K562 (cell line): ENCODE measurements at regions not wholly inside any gene's neighbourhood (a gene's known extent, or its start where the extent isn't known, plus 50 kb on each side); places are given as distances from the start of the nearest gene placed in this dataset.

Experiments used
- ATAC-seq: fragments of 200-7000 bp; cut with Tn5 transposase; 3 replicates; pipeline ENCODE4 v1.9.1; 2020; ENCODE audit warnings: moderate library complexity
- BruUV-seq: library from RNA; stranded (reverse); fragments of 400-500 nt; replicated peaks from 2 replicates; lab custom pipeline; 2021; lab: Mats Ljungman, UMichigan
- CTCF ChIA-PET: fragments of 300-600 bp; formaldehyde crosslinking; extraction: SDS; loops from one replicate; lab custom pipeline; 2021; ENCODE audit warnings: low intra/inter-chr PET ratio; lab: Yijun Ruan, JAX
- POLR2A ChIA-PET: fragments of 300-600, 350-650 bp; sonication (Branson Sonifier 250); formaldehyde crosslinking; extraction: SDS; loops from one replicate; lab custom pipeline; 2021; ENCODE audit warnings: antibody characterized with exemption, inconsistent platforms; lab: Yijun Ruan, JAX
- DNase-seq, 4 experiments: peaks; one replicate each; pipeline versions ENCODE4 v3.0.0 to v3.0.0-alpha.2; 2011 to 2018; ENCODE audit warnings: low spot score in 3 of 4, mixed read lengths in 3 of 4; ENCODE audit errors: extremely low read depth in 1 of 4
- FAIRE-seq: peaks from 2 replicates; lab custom pipeline; 2011; peaks lifted over from hg19 to GRCh38; lab: Jason Lieb, UNC
- H2AFZ ChIP-seq: 2 replicates; pipeline ENCODE4 v1.6.0; 2011; ENCODE audit warnings: low read depth, low read length, control low read depth, inconsistent platforms
- H3K27ac ChIP-seq: fragments of 200-600 bp; 3 replicates; pipeline ENCODE4 v1.8.0; 2011; ENCODE audit warnings: low read depth, mild to moderate bottlenecking, control low read depth, inconsistent platforms, low read length, moderate library complexity, mixed read lengths; ENCODE audit errors: extremely low read depth
- H3K27me3 ChIP-seq, 2 experiments: fragments of 300-600 bp in 1 of 2; 2 replicates in 1 of 2; 3 replicates in 1 of 2; pipeline versions ENCODE4 v1.6.0 to v1.8.0; 2011; ENCODE audit warnings: inconsistent platforms in 2 of 2, low read length in 2 of 2, mild to moderate bottlenecking in 1 of 2, mixed read lengths in 1 of 2, moderate library complexity in 1 of 2; ENCODE audit not compliant: control insufficient read depth in 2 of 2, insufficient read depth in 2 of 2
- H3K36me3 ChIP-seq: fragments of 300-600 bp; 3 replicates; pipeline ENCODE4 v1.8.0; 2011; ENCODE audit warnings: mild to moderate bottlenecking, low read length, inconsistent platforms; ENCODE audit not compliant: control insufficient read depth, insufficient read depth
- H3K4me1 ChIP-seq, 2 experiments: fragments of 200-600 bp in 1 of 2; replicated peaks in 1 of 2; 2 replicates in 1 of 2; 3 replicates in 1 of 2; pipeline versions ENCODE4 v1.5.1 to v1.8.0; 2011; ENCODE audit warnings: inconsistent platforms in 2 of 2, low read length in 2 of 2, mild to moderate bottlenecking in 1 of 2, mixed read lengths in 1 of 2, moderate library complexity in 1 of 2; ENCODE audit not compliant: control insufficient read depth in 2 of 2, insufficient read depth in 2 of 2
- H3K4me2 ChIP-seq: 2 replicates; pipeline ENCODE4 v1.6.1; 2011; ENCODE audit warnings: low read length, control low read depth, inconsistent platforms, mixed read lengths; ENCODE audit not compliant: insufficient read depth
- H3K4me3 ChIP-seq: fragments of 200-600 bp; sonication (generic), shearing (Covaris generic); 2 replicates; pipeline ENCODE4 v1.5.1; 2016; ENCODE audit warnings: control low read depth, inconsistent platforms
- H3K79me2 ChIP-seq: fragments of 200-600 bp; 3 replicates; pipeline ENCODE4 v1.8.0; 2011; ENCODE audit warnings: low read length, inconsistent platforms; ENCODE audit not compliant: control insufficient read depth, insufficient read depth
- H3K9ac ChIP-seq, 2 experiments: 2 replicates each; pipeline versions ENCODE4 v1.6.0 to v1.6.1; 2011; ENCODE audit warnings: low read depth in 2 of 2, low read length in 2 of 2, control low read depth in 1 of 2, inconsistent platforms in 1 of 2, mild to moderate bottlenecking in 1 of 2, mixed read lengths in 1 of 2; ENCODE audit not compliant: insufficient read depth in 1 of 2
- H3K9me1 ChIP-seq: one replicate; pipeline ENCODE4 v1.6.0; 2011; ENCODE audit warnings: inconsistent platforms, mild to moderate bottlenecking, low read length, moderate library complexity; ENCODE audit not compliant: control insufficient read depth, insufficient read depth
- H3K9me3 ChIP-seq: replicated peaks from 2 replicates; pipeline ENCODE4 v1.5.1; 2011; ENCODE audit warnings: low read depth, low read length, inconsistent platforms; ENCODE audit not compliant: control insufficient read depth, insufficient read depth
- H4K20me1 ChIP-seq: replicated peaks from 2 replicates; pipeline ENCODE4 v1.6.1; 2011; ENCODE audit warnings: low read length, inconsistent platforms, mixed read lengths; ENCODE audit not compliant: control insufficient read depth, insufficient read depth
- BDP1 ChIP-seq: IDR thresholded peaks from 3 replicates; pipeline ENCODE4 v1.6.1; 2011; ENCODE audit not compliant: insufficient read length, insufficient read depth
- BRD9 ChIP-seq: fragments of 450-650 bp; IDR thresholded peaks from 2 replicates; pipeline ENCODE4 v1.6.1; 2018; ENCODE audit warnings: low read depth; ENCODE audit not compliant: partially characterized antibody
- CBX2 ChIP-seq: fragments of 200-600 bp; sonication (generic); IDR thresholded peaks from one replicate; pipeline ENCODE4 v1.6.1; 2012; ENCODE audit warnings: mild to moderate bottlenecking, low read length, inconsistent platforms; ENCODE audit not compliant: insufficient read depth, poor library complexity, severe bottlenecking
- CTBP1 ChIP-seq: fragments of 450-650 bp; IDR thresholded peaks from 2 replicates; pipeline ENCODE4 v1.6.1; 2016; ENCODE audit warnings: borderline replicate concordance
- DMBX1 ChIP-seq: fragments of 250-450 bp; sonication (Bioruptor Pico); IDR thresholded peaks from 2 replicates; pipeline ENCODE4 v1.8.0; 2022; ENCODE audit warnings: inconsistent platforms, mild to moderate bottlenecking, moderate library complexity, borderline replicate concordance
- ESRRB ChIP-seq: fragments of 250-450 bp; sonication (Bioruptor Pico); IDR thresholded peaks from 2 replicates; pipeline ENCODE4 v1.5.0; 2020; ENCODE audit warnings: mild to moderate bottlenecking, moderate library complexity, borderline replicate concordance
- GATA2 ChIP-seq: sonication (generic); formaldehyde crosslinking; IDR thresholded peaks from 2 replicates; pipeline ENCODE4 v1.4.0; 2020; ENCODE audit warnings: mild to moderate bottlenecking, missing genetic modification reagents
- HDGF ChIP-seq: fragments of 450-650 bp; IDR thresholded peaks from 2 replicates; pipeline ENCODE4 v1.6.1; 2016
- KLF1 ChIP-seq: fragments of 450-650 bp; IDR thresholded peaks from 2 replicates; pipeline ENCODE4 v1.6.1; 2016; ENCODE audit warnings: missing genetic modification characterization, missing compliant biosample characterization
- MED1 ChIP-seq: sonication (generic); formaldehyde crosslinking; IDR thresholded peaks from 2 replicates; pipeline ENCODE4 v1.8.1; 2023; ENCODE audit warnings: missing genetic modification reagents, borderline replicate concordance
- MEF2D ChIP-seq: conservative IDR thresholded peaks from 2 replicates; pipeline ENCODE4 v1.6.1; 2016; ENCODE audit warnings: low read depth, missing genetic modification characterization, missing compliant biosample characterization
- NEUROD1 ChIP-seq: fragments of 150-350 bp; IDR thresholded peaks from 2 replicates; pipeline ENCODE4 v1.6.1; 2014; ENCODE audit warnings: borderline replicate concordance, low read length, low read depth; ENCODE audit not compliant: partially characterized antibody
- POLR3A ChIP-seq: IDR thresholded peaks from 2 replicates; pipeline ENCODE4 v1.6.1; 2011; ENCODE audit warnings: borderline replicate concordance, mild to moderate bottlenecking, moderate library complexity; ENCODE audit not compliant: insufficient read length, insufficient read depth; ENCODE audit errors: extremely low read depth
- RBM39 ChIP-seq: fragments of 200-400 bp; formaldehyde crosslinking; optimal IDR thresholded peaks from 2 replicates; pipeline ENCODE3; 2018; ENCODE audit warnings: low read depth, low read length
- RFX5 ChIP-seq: IDR thresholded peaks from 2 replicates; pipeline ENCODE4 v1.6.1; 2011; ENCODE audit warnings: low read depth, mild to moderate bottlenecking, improper control_type of control experiment, low read length
- SMARCA5 ChIP-seq: fragments of 450-650 bp; IDR thresholded peaks from 2 replicates; pipeline ENCODE4 v1.6.1; 2016
- SNRNP70 ChIP-seq: fragments of 200-400 bp; formaldehyde crosslinking; optimal IDR thresholded peaks from 2 replicates; pipeline ENCODE3; 2017; ENCODE audit warnings: low read depth, low read length
- TAF15 ChIP-seq: fragments of 200-400 bp; formaldehyde crosslinking; IDR thresholded peaks from 2 replicates; pipeline ENCODE4 v1.6.1; 2017; ENCODE audit warnings: mild to moderate bottlenecking, low read depth, low read length, moderate library complexity
- TBL1XR1 ChIP-seq, 2 experiments: IDR thresholded peaks; 2 replicates each; pipeline ENCODE4 v1.6.1; 2012; ENCODE audit warnings: improper control_type of control experiment in 2 of 2, low read length in 2 of 2, mild to moderate bottlenecking in 1 of 2
- TFAM ChIP-seq: fragments of 250-450 bp; sonication (Bioruptor Pico); conservative IDR thresholded peaks from 2 replicates; pipeline ENCODE4 v1.5.0; 2021; ENCODE audit warnings: mild to moderate bottlenecking, moderate library complexity
- ZBTB17 ChIP-seq: fragments of 450-650 bp; formaldehyde crosslinking; IDR thresholded peaks from 2 replicates; pipeline ENCODE4 v1.4.0; 2020; ENCODE audit warnings: mild to moderate bottlenecking
- ZNF253 ChIP-seq: fragments of 250-450 bp; sonication (Bioruptor Pico); conservative IDR thresholded peaks from 2 replicates; pipeline ENCODE4 v1.6.1; 2021; ENCODE audit warnings: mild to moderate bottlenecking
- ZNF384 ChIP-seq: IDR thresholded peaks from 2 replicates; pipeline ENCODE4 v1.6.1; 2012; ENCODE audit warnings: low read depth, low read length, improper control_type of control experiment
- ZNF41 ChIP-seq: fragments of 250-450 bp; sonication (Bioruptor Pico); conservative IDR thresholded peaks from 2 replicates; pipeline ENCODE4 v1.4.0; 2020; ENCODE audit warnings: mild to moderate bottlenecking
- WGBS: fragments of 100-300 bp; shearing (Covaris generic); methylation state at CpG from one replicate; pipeline ENCODE4 v1.1.6; 2016; ENCODE audit warnings: low coverage, mixed read lengths; ENCODE audit not compliant: insufficient coverage; ENCODE audit errors: missing lambda C conversion rate; 5-methylcytosine and 5-hydroxymethylcytosine counted together
- in situ Hi-C: fragments of 300-500 bp; cut with MboI; formaldehyde crosslinking; loops from 4 replicates; pipeline ENCODE4 v1.15.0; 2018; ENCODE audit warnings: inconsistent platforms, mixed read lengths
- intact Hi-C: fragments of 100-400 bp; cut with micrococcal nuclease; formaldehyde crosslinking; loops from 2 replicates; pipeline ENCODE4 v1.14.2; 2022
- TF ChIP-seq, protein P1 (sequence below): fragments of 250-450 bp; sonication (Bioruptor Pico); IDR thresholded peaks from 2 replicates; pipeline ENCODE4 v1.4.0; 2020

DNA sequence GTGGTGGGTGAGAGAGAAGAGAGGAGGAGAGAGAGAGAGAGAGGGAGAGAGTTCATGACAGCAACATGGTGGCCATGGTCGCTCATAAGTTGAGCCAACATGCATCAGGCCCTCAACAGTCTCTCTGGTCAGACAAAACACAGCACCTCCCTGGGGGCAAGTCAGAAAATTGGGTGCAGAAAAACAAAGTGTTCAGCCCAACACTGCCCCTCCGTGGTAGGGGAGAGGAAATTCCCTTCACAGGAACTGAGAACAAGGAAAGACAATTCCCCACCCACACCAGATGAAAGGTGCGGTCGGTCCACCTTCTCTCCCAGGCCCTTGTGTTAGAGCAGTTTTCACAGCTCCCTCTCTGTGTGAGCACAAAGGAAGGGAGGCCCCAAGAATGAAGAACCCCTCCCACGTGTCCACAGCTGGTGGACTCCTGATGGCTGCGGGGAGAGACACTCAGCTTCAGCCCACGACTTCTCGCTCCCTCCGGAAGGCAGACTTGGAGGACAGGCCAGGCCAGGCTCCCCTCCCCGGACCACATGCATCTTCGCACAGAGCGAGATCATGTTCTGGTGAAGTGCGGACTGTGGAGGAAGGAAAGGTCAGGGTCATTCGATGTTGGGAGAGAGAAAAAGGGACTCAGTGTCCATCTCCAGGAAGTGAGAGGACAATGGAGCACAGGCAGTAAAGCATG is 181.7 kb downstream of the ANAPC1 start (continued):
- TF ChIP-seq GATA2 = no peak
- TF ChIP-seq ZNF384 = no peak
- TF ChIP-seq HDGF = 0 out of 2 replicates have a peak, but pooled peaks have one; percentile 63
- peak; percentile 60 for TF ChIP-seq BRD9
- TF ChIP-seq BDP1 = no peak
- no peak for TF ChIP-seq SMARCA5
- TF ChIP-seq TBL1XR1 (IDR thresholded peaks at IDR 0.05; ENCODE audit: low read length in 2 of 2) = no peak
- TF ChIP-seq POLR3A = no peak
- TF ChIP-seq NEUROD1 = no peak
- no peak for TF ChIP-seq TFAM (CRISPR knock-in tag)
- TF ChIP-seq MED1 (CRISPR knock-in tag) = no peak
- no peak for TF ChIP-seq ZNF253
- TF ChIP-seq RFX5 = no peak
- no peak for TF ChIP-seq KLF1

DNA sequence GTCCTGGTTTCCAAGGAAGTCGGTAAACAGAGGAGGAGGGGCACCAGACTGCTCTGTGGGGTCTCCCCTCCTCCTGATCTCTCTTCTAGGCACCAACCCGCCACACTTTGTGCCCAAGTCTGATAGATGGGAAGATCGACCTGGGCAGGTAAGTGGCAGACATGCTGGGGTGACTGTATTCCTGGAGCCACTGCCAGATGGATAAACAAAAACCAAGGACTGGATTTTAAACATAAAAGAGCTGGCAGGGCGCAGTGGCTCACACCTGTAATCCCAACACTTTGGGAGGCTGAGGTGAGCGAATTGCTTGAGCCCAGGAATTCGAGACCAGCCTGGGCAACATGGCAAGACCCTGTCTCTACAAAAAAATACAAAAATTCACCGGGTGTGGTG is 181.2 kb downstream of the ANAPC1 start:
- peak overlapping the region; percentile 88; the same call in 1 of the 2 replicates for H2AFZ ChIP-seq
- H3K27me3 ChIP-seq = no peaks in the 10 kb centered on the region
- H3K36me3 ChIP-seq = no peaks in the 10 kb centered on the region
- no peaks in the 10 kb centered on the region; the same call in 2 of the 3 replicates for H3K79me2 ChIP-seq
- H3K4me2 ChIP-seq = no peak overlapping the region; the same call in 1 of the 2 replicates
- no peak overlapping the region for H3K27ac ChIP-seq
- H4K20me1 ChIP-seq = no peaks in the 10 kb centered on the region
- in situ Hi-C loops (loop anchor here (5.0 to 25.0 kb wide), 3 partner anchors 80 to 890 kb away; no protein-coding TSS in a partner anchor), intact Hi-C loops (no loop called here)
- H3K9me3 ChIP-seq = no peaks in the 10 kb centered on the region
- H3K9me1 ChIP-seq = peaks cover 2% of the 10 kb centered on the region
- FAIRE-seq = no peak
- no peak overlapping the region for H3K4me3 ChIP-seq
- ATAC-seq = no peak
- peaks cover 10 to 32% of the 10 kb centered on the region in 2 experiments; a peak in 4 of 5 replicates for H3K4me1 ChIP-seq
- no TSS peak for BruUV-seq
- DNase-seq = no peak
- ChIA-PET CTCF (no interaction called here), POLR2A (no interaction called here)
- WGBS = 60% methylated on average over 7 of the region's 7 CpGs
- H3K9ac ChIP-seq = peak overlapping the region in 1 of 2 experiments; percentile 7; a peak in 1 of 4 replicates
- no peak for TF ChIP-seq RBM39
- no peak for TF ChIP-seq TAF15
- TF ChIP-seq SNRNP70 = no peak
- TF ChIP-seq CBX2 = no peak
- TF ChIP-seq, protein P1, sequence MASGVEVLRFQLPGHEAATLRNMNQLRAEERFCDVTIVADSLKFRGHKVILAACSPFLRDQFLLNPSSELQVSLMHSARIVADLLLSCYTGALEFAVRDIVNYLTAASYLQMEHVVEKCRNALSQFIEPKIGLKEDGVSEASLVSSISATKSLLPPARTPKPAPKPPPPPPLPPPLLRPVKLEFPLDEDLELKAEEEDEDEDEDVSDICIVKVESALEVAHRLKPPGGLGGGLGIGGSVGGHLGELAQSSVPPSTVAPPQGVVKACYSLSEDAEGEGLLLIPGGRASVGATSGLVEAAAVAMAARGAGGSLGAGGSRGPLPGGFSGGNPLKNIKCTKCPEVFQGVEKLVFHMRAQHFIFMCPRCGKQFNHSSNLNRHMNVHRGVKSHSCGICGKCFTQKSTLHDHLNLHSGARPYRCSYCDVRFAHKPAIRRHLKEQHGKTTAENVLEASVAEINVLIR (CRISPR knock-in tag) = no peak
- TF ChIP-seq CTBP1 = no peak
- no peak for TF ChIP-seq MEF2D (tag)
- no peak for TF ChIP-seq ESRRB (CRISPR knock-in tag)
- TF ChIP-seq ZBTB17 = no peak
- TF ChIP-seq DMBX1 = no peak
- TF ChIP-seq ZNF41 = no peak
